Hepatic stellate cell (primary cell): ENCODE measurements at regions not wholly inside any gene's neighbourhood (a gene's known extent, or its start where the extent isn't known, plus 50 kb on each side); places are given as distances from the start of the nearest gene placed in this dataset.
"Not testable (repeated sequence)": the region's sequence is repeated elsewhere in the genome, so short reads cannot be mapped to it uniquely, and the experiment has no call there.

Source experiments
- DNase-seq: peaks from one replicate; pipeline ENCODE4 v3.0.0; 2011; ENCODE audit warnings: low spot score

DNA sequence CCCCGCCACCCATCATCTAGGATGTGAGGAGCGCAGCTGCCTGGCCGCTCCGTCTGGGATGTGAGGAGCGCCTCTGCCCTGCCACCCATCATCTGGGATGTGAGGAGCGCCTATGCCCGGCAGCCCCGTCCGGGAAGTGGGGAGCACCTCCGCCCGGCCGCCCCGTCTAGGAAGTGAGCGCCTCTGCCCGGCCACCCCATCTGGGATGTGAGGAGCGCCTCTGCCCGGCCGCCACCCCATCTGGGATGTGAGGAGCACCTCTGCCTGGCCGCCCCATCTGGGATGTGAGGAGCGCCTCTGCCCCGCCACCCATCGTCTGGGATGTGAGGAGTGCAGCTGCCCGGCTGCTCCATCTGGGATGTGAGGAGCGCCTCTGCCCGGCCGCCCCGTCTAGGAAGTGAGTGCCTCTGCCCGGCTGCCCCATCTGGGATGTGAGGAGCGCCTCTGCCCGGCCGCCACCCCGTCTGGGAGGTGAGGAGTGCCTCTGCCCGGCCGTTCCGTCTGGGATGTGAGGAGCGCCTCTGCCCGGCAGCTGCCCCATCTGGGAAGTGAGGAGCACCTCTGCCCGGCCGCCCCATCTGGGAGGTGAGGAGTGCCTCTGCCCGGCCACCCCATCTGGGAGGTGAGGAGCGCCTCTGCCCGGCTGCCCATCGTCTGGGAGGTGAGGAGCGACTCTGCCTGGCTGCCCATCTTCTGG, 1086.5 kb downstream of the TYW1 start:
- not testable (repeated sequence) for DNase-seq

DNA sequence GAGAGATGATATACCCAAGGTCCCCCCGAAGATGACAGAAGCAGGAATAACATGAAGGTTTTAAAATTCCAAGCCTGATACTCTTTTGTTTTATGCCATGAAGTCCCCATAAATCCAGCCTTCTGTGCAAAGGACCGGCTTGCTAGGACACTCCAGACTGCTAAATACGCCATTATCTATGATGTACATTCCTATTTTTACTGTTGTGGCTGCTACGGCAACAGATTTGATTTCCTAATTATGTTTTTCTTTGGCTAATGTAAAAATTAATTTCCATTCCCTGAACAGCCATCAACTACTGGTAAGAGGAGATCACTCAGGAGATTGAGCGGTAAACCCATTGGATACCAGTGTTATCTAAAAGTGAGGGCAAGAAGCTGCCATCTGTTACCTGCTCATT, 1090.8 kb downstream of the TYW1 start:
- no peak for DNase-seq

DNA sequence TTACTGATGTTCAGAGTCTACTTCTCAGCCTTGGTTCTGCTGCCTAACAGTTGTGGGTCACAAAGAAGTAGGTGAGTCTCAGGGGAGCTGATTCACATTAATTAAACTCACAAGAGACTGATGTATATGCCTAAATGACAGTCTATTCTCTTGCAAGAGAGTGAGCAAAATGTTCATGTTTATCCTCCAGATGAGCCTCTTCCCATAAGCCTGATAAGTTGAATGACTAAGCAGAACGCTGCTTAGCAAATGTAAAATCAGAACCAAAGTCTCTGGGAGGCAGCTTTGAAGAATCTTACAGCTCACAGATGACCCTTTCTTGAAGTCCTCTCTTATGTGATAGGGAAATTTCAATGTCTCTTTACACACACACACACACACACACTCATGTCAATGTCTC, 1092.2 kb downstream of the TYW1 start:
- no peak for DNase-seq

DNA sequence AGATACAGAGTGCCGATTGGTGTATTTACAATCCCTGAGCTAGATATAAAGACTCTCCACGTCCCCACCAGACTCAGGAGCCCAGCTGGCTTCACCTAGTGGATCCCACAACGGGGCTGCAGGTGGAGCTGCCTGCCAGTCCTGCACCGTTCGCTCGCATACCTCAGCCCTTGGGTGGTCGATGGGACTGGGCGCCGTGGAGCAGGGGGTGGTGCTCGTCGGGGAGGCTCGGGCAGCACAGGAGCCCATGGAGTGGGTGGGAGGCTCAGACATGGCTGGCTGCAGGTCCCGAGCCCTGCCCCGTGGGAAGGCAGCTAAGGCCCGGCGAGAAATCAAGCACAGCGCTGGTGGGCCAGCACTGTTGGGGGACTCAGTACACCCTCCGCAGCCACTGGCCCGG, 1093.6 kb downstream of the TYW1 start:
- DNase-seq = not testable (repeated sequence)

DNA sequence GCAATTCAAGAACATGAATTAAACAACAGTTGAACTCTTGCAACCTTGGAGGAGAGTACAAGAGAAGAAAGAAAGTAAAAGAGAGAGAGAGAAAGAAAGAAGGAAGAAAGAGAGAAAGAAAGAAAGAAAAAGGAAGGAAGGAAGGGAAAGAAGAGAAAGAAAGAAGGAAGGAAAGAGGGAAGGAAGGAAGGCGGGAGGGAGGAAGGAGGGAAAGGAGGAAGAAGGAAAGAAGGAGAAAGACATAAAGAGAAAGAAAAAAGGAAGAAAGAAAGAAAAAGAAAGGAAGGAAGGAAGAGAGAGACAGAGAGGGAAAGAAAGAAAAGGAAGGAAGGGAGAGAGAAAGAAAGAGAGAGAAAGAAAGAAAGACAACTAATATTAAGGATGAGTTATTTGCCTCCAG, 1106.7 kb downstream of the TYW1 start:
- no peak for DNase-seq

DNA sequence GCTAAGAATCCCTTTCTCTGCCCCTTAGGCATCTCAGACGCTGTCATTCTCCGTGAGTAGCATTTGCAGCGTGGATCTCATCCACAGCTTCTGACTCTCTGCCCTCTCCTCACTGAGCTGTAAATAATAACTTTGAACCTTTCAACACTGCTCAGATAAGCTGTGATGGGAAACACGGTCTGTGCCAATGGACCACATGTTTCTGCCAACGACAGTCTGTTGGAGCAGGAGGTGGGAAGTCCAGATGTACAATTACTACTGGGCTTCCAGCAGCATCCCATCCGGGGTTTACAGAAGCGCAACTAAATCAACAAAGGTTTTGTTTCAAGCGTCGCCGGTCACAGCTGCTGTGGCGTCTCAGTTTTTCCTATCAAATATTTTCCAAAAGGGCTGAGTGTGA, 1110.6 kb downstream of the TYW1 start:
- no peak for DNase-seq

DNA sequence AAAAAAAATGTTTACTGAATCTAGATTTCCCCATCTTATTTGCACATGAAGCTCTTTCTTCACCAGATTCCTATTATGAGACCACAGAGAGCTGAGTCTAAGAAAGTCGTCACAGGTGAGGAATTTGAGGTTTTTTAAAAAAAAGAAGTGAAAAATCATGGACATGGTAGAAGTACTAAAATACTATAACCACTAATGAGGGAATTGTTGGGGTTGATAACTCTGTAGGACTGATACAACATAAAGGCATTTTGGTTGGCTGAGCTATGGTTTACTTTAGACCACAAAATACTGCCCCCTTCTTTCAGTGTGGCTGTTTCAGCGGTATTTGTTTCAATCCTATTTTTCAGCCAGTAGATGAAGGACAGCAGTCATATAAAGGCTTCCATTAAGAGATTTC, 1111.3 kb downstream of the TYW1 start:
- DNase-seq = no peak

DNA sequence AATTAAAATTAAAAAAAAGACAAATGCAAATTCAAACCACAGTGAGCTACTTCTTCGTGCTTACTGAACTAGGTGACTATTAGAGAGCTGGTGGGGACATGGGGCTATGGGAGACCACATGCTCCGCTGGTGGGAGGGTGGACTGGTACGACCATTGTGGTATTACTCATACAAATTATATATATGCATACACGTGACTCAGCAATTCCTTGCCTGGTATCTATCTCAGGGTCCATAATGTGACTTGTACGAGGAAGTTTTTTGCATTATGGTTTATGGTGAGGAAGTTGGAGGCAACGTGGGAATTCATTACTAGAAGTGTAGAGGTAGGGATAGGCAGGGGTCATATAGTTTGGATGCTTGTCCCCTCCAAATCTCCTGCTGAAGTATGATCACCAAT, 1112.7 kb downstream of the TYW1 start:
- DNase-seq = no peak

DNA sequence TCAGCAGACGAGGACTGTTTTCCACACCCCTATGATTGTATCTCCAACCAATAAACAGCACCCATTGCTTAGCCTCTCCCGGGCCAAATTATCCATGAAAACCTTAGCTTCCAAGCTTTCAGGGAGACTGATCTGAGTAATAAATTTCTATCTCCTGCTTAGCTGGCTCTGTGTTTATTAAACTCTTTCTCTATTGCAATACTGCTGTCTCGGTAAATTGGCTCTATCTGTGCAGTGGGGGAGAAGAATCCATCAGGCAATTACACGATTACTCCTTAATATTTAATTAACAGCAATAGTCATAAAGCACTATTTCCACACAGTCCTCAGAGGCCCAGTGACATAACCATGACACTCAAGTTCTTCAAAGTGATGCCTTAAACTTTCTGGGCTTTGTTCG, 1122.8 kb downstream of the TYW1 start:
- no peak for DNase-seq

DNA sequence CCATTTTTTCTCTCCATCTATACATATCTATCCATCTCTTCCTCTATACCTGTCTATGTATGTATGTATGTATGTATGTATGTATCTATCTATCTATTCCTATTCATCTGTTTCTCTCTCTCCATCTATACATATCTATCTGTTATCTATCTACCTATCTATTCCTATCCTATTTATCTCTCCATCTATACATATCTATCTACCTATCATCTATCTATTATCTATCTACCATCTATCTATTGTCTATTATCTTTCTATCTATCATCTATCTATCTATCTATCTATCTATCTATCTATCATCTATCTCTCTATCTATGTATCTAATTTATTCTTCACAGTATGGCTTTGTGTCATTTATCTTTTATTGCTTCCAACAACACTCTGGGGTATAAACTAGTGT, 1124.4 kb downstream of the TYW1 start:
- DNase-seq = no peak

DNA sequence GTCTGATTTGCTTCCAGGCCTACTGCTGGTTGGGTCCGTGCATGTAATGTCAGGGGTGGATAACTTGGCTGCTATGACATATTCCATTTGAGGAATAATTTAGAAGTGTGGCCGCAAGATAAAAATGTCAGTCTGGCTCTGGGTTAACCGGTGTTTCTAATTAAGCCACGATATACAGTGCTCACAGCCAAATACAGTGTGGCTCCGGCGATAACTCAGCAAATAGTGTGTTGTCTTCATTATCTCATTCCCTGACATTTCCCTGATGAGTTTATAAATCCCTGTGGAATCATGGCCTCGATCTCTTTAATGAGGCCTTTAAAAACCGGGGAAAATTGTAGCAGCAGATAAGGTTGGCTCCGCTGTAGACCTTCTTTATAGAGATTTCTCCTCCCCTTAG, 1125.0 kb downstream of the TYW1 start:
- DNase-seq = no peak

DNA sequence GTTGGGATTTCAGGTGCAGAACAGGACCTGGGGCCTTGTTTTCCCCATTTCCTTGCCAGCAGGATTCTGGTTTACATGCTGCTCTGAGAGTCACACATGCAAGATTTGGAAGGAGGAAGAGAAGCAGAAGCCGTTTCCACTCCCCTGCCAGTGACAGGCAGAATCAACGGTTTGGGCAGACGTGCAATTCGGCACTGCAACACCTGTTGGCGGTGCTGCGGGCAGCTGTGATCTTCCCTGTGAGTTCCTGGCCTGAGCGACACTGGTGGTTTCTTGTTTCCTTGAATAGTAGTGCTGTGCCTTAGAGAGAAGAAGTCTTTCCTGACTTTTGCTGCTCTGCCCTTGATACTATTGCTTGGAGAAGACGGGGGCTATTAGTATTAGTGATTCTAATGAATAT, 1126.2 kb downstream of the TYW1 start:
- no peak for DNase-seq

DNA sequence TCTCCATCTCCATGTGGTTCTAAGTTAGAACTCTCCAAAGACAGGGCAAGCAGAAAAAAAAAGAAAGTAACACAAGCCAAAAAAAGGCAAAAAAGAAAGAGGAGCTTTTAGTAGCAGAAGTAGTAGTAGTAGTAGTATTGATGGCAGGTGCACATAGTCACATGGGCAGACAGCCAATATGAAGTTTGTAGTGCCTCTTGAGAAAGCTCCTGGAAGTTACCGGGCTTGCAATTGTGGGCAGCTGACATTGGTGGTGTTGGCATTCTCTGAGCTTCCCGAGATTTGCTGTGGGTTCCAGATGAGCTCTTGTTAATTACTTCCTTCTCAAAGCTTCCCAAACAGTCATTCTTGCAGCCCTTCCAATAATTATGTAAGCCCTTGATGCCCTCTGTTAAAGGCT, 1128.5 kb downstream of the TYW1 start:
- DNase-seq = no peak

DNA sequence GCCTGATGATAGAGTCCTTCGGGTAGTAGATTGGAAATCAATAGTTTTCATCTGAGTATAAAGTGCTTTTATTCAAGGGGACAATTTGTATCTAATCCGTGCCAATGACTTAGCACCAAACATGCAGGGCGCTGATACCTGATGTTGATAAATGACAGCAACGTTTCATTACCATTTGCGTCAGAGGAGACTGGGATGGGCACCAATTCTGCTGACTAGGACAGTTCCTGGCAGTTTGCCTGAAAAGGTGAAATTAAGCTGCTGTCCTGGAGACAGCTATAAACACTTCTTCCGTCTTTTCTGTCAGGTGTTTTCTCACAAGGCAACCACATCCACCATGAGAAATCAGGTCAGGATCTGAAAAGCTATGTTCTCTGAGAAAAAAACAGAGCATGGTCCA, 1136.4 kb downstream of the TYW1 start:
- no peak for DNase-seq

DNA sequence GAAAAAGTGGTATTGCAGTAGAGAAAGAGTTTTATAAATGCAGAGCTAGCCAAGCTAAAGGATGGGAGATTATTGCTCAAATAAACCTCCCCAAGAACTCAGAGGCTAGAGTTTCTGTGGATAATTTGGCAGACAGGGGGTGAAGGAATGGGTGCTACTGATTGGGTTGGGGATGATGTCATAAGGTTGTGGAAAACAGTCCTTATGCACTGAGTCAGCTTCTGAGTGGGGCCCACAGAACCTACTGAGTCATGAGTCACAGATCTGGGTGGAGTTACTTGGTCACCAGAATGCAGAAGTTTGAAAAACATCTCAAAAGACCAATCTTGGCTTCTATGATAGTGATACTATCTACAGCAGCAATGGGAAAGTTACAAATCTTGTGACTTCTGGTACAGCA, 1146.7 kb downstream of the TYW1 start:
- DNase-seq = no peak

DNA sequence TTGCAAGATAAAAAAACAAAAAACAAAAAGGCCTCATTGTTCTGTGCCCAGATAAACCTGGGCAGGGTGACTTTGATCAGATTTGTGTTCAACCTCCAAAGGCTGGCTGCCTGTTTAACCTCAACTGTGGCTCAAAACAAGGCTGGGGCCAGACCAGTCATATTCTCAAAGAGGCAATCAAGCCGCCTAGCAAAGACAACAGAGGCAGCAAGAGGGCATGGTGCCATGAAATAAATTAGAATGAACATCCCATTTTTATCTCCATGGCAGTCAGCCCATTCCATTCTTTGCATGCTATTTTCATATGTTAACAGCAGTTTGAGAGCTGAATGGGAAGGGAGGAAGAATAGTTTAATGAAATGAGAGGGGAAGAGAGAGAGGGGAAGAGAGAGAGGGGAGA, 1150.3 kb downstream of the TYW1 start:
- no peak for DNase-seq

DNA sequence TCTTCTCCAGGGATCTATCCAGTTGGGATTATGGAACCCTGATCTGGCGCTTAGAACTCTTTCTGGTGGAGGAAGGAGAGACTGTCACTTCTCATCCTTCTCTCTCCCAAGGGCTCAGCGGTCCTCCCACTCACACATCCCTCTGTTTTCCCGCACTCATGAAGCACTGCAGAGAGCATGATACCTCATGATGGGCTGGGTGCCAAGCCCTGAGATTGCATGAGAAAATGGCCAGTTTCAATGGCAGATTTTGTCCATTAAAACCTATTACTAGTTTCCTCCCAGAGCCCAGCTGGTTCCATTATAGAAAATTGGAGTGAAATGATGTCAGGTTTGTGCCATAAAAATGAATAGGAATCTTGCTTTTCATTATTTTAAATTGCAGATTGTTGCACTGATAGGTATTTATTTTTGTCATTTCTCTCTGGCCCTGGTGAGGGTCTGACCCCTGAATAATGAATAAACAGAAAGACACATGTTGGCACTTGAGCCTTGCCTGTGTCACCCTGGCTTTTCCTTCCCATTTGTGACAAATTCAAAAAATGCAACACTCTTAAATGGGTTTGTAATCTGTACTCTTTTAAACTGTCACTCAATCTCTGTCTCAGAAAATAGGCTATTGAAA, 1151.1 kb downstream of the TYW1 start:
- no peak for DNase-seq

DNA sequence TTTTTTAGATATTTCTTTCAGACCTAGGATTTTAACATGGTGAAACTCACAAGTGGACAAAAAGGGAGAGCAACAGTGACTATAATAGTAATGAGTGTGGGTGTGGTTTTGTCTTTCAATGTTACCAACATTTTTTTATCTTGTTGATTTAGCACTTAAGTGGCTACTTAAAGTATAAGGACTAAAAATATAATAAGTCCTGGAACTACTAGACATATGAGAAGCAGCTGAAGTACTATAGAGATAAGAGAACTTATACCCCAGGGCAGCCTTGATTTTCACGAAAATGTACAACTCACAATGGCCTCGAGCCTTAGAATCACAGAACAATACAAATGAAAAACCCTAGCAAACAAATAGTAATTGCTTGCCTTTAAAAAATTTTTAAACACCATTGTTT, 1151.8 kb downstream of the TYW1 start:
- DNase-seq = no peak

DNA sequence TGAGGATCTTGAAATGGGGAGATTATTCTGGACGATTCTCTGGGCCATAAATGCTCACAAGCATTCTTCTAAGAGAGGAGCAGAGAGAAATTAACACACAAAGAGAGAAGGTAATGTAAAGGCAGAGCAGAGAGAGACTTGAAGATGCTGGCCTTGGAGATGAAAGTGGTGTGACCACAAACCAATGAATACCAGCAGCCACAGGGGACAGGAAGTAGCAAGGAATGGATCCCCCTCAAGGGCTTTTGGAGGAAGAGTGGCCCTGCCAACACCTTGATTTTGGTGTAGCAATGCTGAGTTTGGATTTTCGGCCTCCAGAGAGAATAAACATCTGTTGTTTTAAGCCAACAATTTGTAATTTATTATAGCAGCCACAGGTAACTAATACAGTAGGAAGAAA, 1155.6 kb downstream of the TYW1 start:
- no peak for DNase-seq

DNA sequence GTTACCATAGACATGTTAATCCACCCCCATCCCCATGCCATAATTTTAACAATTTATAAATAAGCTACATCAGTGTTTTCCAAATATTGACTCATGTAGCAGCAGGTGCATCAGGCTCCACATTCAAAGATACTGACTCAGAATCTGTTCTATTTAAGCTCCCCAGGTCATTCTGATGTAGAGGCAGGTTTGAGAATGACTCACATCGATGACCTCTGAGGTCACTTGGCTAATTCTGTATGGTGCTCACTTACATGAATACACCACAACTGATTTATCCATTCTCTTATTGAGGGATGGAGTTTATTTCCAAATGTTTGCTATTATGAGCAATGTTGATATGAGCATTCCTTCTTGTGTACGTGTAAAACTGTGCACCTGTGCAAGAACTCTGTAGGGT, 1159.0 kb downstream of the TYW1 start:
- no peak for DNase-seq

DNA sequence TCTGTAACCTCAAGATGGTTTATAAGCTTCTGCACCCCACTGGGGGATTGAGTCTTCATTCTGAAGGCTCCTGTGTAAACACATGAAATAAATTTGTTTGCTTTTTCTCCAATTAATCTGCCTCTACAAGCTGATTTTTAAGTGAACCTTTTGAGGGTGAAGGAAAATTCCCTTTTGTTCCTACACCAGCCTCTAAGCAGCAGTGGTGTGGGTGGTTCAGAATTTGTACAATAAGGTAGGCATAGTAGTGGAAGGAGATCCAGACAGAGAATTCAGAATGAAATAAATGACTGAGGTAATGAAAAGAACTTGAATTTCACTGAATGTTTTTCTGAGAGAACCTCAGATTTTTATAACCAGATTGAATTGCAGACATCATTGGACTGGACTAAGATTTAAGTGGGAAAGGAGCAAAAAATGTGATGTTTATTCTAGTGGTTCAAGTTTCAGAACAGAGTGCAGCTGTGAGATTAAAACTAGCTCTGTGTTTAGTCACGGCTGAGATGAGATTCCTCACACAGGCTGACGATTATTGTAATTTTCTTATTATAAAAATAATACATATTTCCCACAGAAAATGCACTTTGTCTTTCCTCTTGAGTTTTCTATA, 1162.2 kb downstream of the TYW1 start:
- no peak for DNase-seq

DNA sequence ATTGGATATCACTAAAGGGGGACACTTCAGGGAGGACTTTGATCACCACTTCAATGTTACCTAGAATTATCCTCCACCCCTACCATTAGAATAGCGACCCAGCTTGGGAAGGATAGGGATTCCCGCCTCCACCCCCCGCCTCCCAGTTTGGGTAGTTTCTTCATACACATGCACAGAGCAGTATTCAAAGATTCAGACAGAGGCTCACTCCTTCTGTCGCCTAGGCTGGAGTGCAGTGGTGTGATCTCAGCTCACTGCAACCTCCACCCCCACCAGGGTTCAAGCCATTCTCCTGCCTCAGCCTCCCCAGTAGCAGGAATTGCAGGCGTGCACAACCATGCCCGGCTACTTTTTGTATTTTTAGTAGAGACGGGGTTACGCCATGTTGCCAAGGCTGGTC, 1166.1 kb downstream of the TYW1 start:
- DNase-seq = no peak

DNA sequence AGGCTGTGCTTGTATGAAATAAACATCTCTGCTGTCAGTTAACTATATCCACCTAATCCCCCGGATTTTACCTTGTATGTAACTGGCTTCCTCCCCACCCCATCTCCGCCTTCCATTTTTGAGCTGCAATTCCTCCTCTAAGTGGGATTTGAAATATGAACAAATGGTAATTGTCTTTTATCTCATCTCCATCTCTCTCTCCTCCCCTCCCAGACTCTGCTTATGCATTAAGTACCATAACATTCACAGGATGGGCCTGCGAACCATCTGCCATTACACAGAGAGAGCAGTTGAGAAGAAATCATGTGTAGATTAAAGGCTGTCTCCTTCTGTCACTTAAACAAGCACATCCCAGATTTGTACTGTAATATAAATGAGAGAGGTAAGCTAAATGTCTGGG, 1169.9 kb downstream of the TYW1 start:
- DNase-seq = no peak

DNA sequence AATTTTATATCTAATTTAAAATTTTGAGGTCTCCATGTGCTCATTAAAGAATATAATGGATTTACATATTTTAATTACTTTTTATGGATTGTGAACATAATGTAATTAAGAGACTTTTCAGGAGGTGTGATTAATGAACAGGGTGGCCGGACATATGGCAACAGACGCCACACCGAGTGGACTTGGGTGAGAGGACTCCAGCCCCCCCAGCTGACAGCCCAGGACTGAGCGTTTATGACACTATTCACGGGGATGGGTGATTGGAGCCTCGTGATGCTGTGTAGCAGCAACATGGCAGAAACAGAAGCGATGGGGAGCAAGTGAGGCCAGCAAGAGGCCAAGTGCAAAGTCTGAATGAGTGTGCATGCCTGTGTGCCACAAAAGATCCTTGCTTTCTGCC, 1176.9 kb downstream of the TYW1 start:
- no peak for DNase-seq
